PC-3 (cell line): ENCODE measurements at regions not wholly inside any gene's neighbourhood (a gene's known extent, or its start where the extent isn't known, plus 50 kb on each side); places are given as distances from the start of the nearest gene placed in this dataset.

Source experiments
- ATAC-seq: fragments of 200-7000 bp; cut with Tn5 transposase; 2 replicates; pipeline ENCODE4 v1.9.1; 2020; ENCODE audit warnings: mild to moderate bottlenecking, moderate library complexity
- BruUV-seq: library from RNA; stranded (reverse); fragments of 400-500 nt; replicated peaks from 2 replicates; lab custom pipeline; 2021; lab: Mats Ljungman, UMichigan
- CTCF ChIA-PET: fragments of 300-600 bp; sonication (Branson Sonifier 250); formaldehyde crosslinking; loops from one replicate; lab custom pipeline; 2022; ENCODE audit warnings: antibody characterized with exemption; lab: Charles Lee
- POLR2A ChIA-PET: fragments of 300-600 bp; sonication (Branson Sonifier 250); formaldehyde crosslinking; loops from one replicate; lab custom pipeline; 2022; ENCODE audit warnings: antibody characterized with exemption; ENCODE audit not compliant: unreplicated experiment; lab: Charles Lee
- DNase-seq: peaks from one replicate; pipeline ENCODE4 v3.0.0-alpha.2; 2015
- H2AFZ ChIP-seq: fragments of 300-600 bp; sonication (generic); 2 replicates; pipeline ENCODE4 v1.6.0; 2016; ENCODE audit warnings: antibody characterized with exemption, low read length
- H3F3A ChIP-seq: fragments of 300-600 bp; sonication (generic); one replicate; pipeline ENCODE4 v1.6.0; 2017; ENCODE audit warnings: antibody characterized with exemption, low read length, control low read depth, mild to moderate bottlenecking; ENCODE audit not compliant: unreplicated experiment
- H3K27ac ChIP-seq: fragments of 300-600 bp; sonication (generic); 2 replicates; pipeline ENCODE4 v1.5.1; 2016; ENCODE audit warnings: mild to moderate bottlenecking, low read length
- H3K27me3 ChIP-seq: fragments of 300-600 bp; sonication (generic); 2 replicates; pipeline ENCODE4 v1.6.1; 2016; ENCODE audit warnings: low read length, mixed read lengths
- H3K36me3 ChIP-seq: fragments of 300-600 bp; sonication (generic); 2 replicates; pipeline ENCODE4 v1.6.1; 2016; ENCODE audit warnings: low read depth, mixed run types, low read length, mixed read lengths
- H3K4me1 ChIP-seq: fragments of 300-600 bp; sonication (generic); 2 replicates; pipeline ENCODE4 v1.5.1; 2016; ENCODE audit warnings: low read length; ENCODE audit not compliant: insufficient read depth
- H3K4me2 ChIP-seq: fragments of 300-600 bp; sonication (generic); 2 replicates; pipeline ENCODE4 v1.6.0; 2016; ENCODE audit warnings: low read length
- H3K4me3 ChIP-seq: fragments of 300-600 bp; sonication (generic); 2 replicates; pipeline ENCODE4 v1.5.1; 2016; ENCODE audit warnings: mild to moderate bottlenecking, low read length, mixed read lengths
- H3K79me2 ChIP-seq: fragments of 300-600 bp; sonication (generic); 2 replicates; pipeline ENCODE4 v1.6.1; 2017; ENCODE audit warnings: low read length, mixed read lengths
- H3K9ac ChIP-seq: fragments of 300-600 bp; sonication (generic); 2 replicates; pipeline ENCODE4 v1.6.0; 2016; ENCODE audit warnings: mild to moderate bottlenecking, low read length
- H3K9me2 ChIP-seq: fragments of 300-600 bp; sonication (generic); replicated peaks from 2 replicates; pipeline ENCODE4 v1.6.1; 2016; ENCODE audit warnings: mixed run types, low read length, mixed read lengths
- H3K9me3 ChIP-seq: fragments of 300-600 bp; sonication (generic); 2 replicates; pipeline ENCODE4 v1.6.1; 2016; ENCODE audit warnings: low read length, mixed read lengths
- H4K20me1 ChIP-seq: fragments of 300-600 bp; sonication (generic); 2 replicates; pipeline ENCODE4 v1.6.1; 2016; ENCODE audit warnings: low read length, mixed read lengths
- EZH2 ChIP-seq: fragments of 300-600 bp; sonication (generic); IDR thresholded peaks from one replicate; pipeline ENCODE4 v1.6.1; 2017; ENCODE audit warnings: antibody characterized with exemption, mild to moderate bottlenecking, low read length; ENCODE audit not compliant: unreplicated experiment
- EZH2phosphoT487 ChIP-seq: fragments of 300-600 bp; sonication (generic); IDR thresholded peaks from 2 replicates; pipeline ENCODE4 v1.6.1; 2018; ENCODE audit warnings: mild to moderate bottlenecking, antibody characterized with exemption, low read length, borderline replicate concordance
- intact Hi-C: fragments of 100-400 bp; cut with micrococcal nuclease; formaldehyde crosslinking; loops from 2 replicates; pipeline ENCODE4 v1.9.0; 2023
- TF ChIP-seq, protein P1 (sequence below): fragments of 300-600 bp; sonication (generic); conservative IDR thresholded peaks from 2 replicates; pipeline ENCODE4 v1.5.1; 2017; ENCODE audit warnings: antibody characterized with exemption, low read depth, mild to moderate bottlenecking, low read length

DNA sequence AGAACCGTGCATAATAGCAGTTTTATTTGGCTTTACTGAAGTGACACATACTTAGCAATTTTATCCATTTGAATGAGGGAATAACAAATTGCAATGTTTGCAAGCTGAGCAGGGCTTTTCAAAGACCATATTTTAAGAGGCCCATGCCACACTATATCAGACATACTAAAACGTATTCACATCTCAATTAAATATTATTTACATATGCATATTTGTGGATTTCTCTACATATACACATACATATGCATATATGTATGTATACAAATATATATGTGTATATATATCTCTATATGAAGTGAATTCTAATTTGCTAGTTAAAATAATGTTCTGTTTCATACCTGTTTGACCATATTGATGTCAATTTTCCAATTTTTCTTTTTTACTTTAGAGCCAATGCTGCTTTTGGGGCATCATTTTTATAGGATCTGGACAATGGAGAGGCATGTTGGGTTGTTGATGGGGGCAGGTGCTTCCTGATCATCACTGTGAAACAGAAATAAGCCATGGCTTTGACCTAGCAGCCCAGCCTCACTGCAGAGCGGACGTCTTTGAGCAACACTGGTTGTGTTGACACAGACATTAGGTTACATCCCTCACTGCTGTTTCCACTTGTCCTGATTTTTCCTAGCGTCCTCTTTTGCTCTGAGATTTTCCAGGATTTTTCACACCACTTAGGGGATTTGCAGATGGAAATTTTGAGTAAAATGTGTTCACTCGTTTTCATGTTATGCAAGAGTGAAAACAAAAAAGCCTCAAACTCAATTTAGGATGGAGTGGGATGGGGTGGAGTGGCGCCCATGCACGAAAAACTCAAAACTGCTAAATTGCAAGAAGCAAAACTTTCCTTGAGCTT, 56.9 kb downstream of the RDH14 start:
- POLR2A ChIA-PET, result no interaction called here
- Histone ChIP-seq H3K9me3 (no peaks in the 10 kb centered on the region), H3K9ac (no peak overlapping the region), H3K27me3 (no peaks in the 10 kb centered on the region), H3F3A (no peaks in the 10 kb centered on the region), H3K36me3 (no peaks in the 10 kb centered on the region), H3K9me2 (no peaks in the 10 kb centered on the region), H3K79me2 (no peaks in the 10 kb centered on the region), H3K27ac (no peak overlapping the region), H3K4me1 (no peaks in the 10 kb centered on the region), H4K20me1 (no peaks in the 10 kb centered on the region), H2AFZ (no peak overlapping the region), H3K4me3 (no peak overlapping the region), H3K4me2 (no peak overlapping the region)
- no peak for DNase-seq
- no peak for TF ChIP-seq EZH2phosphoT487
- TF ChIP-seq, protein P1, sequence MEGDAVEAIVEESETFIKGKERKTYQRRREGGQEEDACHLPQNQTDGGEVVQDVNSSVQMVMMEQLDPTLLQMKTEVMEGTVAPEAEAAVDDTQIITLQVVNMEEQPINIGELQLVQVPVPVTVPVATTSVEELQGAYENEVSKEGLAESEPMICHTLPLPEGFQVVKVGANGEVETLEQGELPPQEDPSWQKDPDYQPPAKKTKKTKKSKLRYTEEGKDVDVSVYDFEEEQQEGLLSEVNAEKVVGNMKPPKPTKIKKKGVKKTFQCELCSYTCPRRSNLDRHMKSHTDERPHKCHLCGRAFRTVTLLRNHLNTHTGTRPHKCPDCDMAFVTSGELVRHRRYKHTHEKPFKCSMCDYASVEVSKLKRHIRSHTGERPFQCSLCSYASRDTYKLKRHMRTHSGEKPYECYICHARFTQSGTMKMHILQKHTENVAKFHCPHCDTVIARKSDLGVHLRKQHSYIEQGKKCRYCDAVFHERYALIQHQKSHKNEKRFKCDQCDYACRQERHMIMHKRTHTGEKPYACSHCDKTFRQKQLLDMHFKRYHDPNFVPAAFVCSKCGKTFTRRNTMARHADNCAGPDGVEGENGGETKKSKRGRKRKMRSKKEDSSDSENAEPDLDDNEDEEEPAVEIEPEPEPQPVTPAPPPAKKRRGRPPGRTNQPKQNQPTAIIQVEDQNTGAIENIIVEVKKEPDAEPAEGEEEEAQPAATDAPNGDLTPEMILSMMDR, result no peak
- no peak for TF ChIP-seq EZH2
- no peak for ATAC-seq
- intact Hi-C loops, result no loop called here
- no TSS peak for BruUV-seq
- CTCF ChIA-PET, result no interaction called here

DNA sequence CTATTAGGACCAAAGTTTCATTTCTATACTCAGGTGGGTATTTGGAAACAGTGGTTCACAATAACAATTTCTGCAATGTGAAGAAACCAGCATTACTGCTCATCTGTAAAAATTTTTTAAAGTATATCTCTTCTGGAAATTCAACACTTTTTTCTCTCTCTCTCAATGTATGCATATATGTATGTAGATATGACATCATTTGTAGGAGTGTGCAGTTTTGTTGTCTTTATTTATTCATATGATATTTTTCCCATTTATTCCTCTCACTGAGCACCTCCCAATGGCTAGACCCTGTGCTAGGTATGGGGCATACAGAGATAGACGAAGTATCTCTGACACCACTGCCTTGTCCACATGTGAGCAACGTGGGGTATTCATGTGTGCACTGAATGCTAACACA, 58.3 kb downstream of the RDH14 start:
- Histone ChIP-seq H4K20me1 (no peaks in the 10 kb centered on the region), H3F3A (no peaks in the 10 kb centered on the region), H2AFZ (no peak overlapping the region), H3K27ac (no peak overlapping the region), H3K27me3 (no peaks in the 10 kb centered on the region), H3K4me2 (no peak overlapping the region), H3K36me3 (no peaks in the 10 kb centered on the region), H3K9me2 (no peaks in the 10 kb centered on the region), H3K9ac (no peak overlapping the region), H3K4me3 (no peak overlapping the region), H3K79me2 (no peaks in the 10 kb centered on the region), H3K9me3 (no peaks in the 10 kb centered on the region), H3K4me1 (no peaks in the 10 kb centered on the region)
- TF ChIP-seq EZH2, result no peak
- no peak for TF ChIP-seq EZH2phosphoT487
- TF ChIP-seq, protein P1, result no peak
- DNase-seq (no peak), ATAC-seq (no peak)
- intact Hi-C loops, result no loop called here
- POLR2A ChIA-PET, result no interaction called here
- BruUV-seq, result no TSS peak
- CTCF ChIA-PET, result no interaction called here

DNA sequence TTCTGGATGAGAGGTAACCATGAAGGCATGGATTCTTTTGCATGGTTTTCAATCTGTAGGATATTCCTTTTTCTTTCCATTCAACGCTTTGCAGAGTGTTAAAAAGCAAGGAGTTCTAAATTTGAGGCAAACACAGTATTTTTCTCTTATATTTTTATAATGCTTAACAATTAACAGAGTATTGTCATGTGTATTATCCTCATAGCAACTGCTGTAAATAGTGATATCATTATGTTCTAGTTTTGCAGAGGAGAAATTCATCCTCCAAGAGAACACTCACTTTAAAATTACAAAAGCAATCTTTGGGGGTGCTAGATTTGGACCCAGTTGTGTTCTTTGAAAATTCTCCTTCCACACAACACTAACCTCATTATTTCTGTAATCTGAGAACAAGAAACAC, 58.7 kb downstream of the RDH14 start:
- Histone ChIP-seq H3K27me3 (no peaks in the 10 kb centered on the region), H3K9me2 (no peaks in the 10 kb centered on the region), H3K9ac (no peak overlapping the region), H3F3A (no peaks in the 10 kb centered on the region), H3K9me3 (no peaks in the 10 kb centered on the region), H3K36me3 (no peaks in the 10 kb centered on the region), H3K4me3 (no peak overlapping the region), H3K4me2 (no peak overlapping the region), H3K79me2 (no peaks in the 10 kb centered on the region), H2AFZ (no peak overlapping the region), H4K20me1 (no peaks in the 10 kb centered on the region), H3K4me1 (no peaks in the 10 kb centered on the region), H3K27ac (no peak overlapping the region)
- DNase-seq (no peak), ATAC-seq (no peak)
- intact Hi-C loops, result no loop called here
- BruUV-seq, result no TSS peak
- TF ChIP-seq, protein P1, result no peak
- TF ChIP-seq EZH2, result no peak
- TF ChIP-seq EZH2phosphoT487, result no peak
- POLR2A ChIA-PET, result no interaction called here
- CTCF ChIA-PET, result no interaction called here
